ENCODE measurements at regions not wholly inside any gene's neighbourhood (a gene's known extent, or its start where the extent isn't known, plus 50 kb on each side); places are given as distances from the start of the nearest gene placed in this dataset.

GRCh38 chr10:91073286-91073979 is 147.0 kb upstream of the PCGF5 start:
- no peak for TF ChIP-seq POLR2AphosphoS5 (IDR thresholded peaks at IDR 0.05)
- WGBS, result 56% methylated on average over 4 of the region's 4 CpGs
- DNase-seq (ENCODE audit: low spot score in 2 of 2), result no peak

DNA sequence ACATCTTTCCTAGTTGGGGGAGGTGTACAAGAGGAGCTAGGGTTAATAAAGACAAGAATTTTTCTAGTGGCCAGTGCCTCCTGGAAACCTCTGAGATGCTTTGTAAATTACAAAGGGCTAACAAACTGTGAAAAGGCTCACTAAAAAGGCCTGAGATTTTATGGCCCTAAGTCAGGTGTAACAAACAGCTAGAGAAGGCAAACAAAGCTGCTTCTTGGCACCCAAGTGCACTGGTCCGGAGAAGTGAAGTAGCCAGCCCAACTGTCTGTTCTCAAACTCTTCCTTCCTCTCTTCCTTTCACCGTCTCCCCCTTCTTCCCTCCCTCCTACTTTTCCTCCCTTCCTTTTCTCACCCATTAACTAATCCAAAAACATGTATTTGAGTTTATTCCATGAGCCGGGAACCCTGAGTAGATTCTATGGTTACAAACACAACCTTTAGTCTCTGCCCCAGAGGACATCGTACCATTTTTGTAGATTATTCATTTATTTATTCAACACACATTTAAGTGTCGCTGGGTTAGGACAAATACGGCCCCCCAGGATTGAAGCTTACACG is 143.4 kb upstream of the PCGF5 start:
- Histone ChIP-seq H3K4me3 (no peak overlapping the region), H3K9me3 (no peaks in the 10 kb centered on the region), H3K36me3 (no peaks in the 10 kb centered on the region), H3K27me3 (peaks cover 11% of the 10 kb centered on the region), H3K4me1 (peaks cover 8% of the 10 kb centered on the region), H3K27ac (no peak overlapping the region)
- no peak for DNase-seq (ENCODE audit: low spot score in 2 of 2)
- TF ChIP-seq POLR2AphosphoS5 (IDR thresholded peaks at IDR 0.05) (no peak), POLR2A (IDR thresholded peaks at IDR 0.05) (no peak), EP300 (IDR thresholded peaks at IDR 0.05) (no peak)
- TF ChIP-seq, protein P1, sequence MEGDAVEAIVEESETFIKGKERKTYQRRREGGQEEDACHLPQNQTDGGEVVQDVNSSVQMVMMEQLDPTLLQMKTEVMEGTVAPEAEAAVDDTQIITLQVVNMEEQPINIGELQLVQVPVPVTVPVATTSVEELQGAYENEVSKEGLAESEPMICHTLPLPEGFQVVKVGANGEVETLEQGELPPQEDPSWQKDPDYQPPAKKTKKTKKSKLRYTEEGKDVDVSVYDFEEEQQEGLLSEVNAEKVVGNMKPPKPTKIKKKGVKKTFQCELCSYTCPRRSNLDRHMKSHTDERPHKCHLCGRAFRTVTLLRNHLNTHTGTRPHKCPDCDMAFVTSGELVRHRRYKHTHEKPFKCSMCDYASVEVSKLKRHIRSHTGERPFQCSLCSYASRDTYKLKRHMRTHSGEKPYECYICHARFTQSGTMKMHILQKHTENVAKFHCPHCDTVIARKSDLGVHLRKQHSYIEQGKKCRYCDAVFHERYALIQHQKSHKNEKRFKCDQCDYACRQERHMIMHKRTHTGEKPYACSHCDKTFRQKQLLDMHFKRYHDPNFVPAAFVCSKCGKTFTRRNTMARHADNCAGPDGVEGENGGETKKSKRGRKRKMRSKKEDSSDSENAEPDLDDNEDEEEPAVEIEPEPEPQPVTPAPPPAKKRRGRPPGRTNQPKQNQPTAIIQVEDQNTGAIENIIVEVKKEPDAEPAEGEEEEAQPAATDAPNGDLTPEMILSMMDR (IDR thresholded peaks at IDR 0.05), result no peak
- 56% methylated on average over 7 of the region's 7 CpGs for WGBS

More at GRCh38 chr10:91073286-91073979, 147.0 kb upstream of the PCGF5 start:
- no peak overlapping the region for H3K27ac ChIP-seq
- H3K4me3 ChIP-seq, result no peak overlapping the region
- H3K4me1 ChIP-seq, result peaks cover 8% of the 10 kb centered on the region
- H3K9me3 ChIP-seq, result no peaks in the 10 kb centered on the region
- no peaks in the 10 kb centered on the region for H3K36me3 ChIP-seq
- H3K27me3 ChIP-seq, result peaks cover 11% of the 10 kb centered on the region

DNA sequence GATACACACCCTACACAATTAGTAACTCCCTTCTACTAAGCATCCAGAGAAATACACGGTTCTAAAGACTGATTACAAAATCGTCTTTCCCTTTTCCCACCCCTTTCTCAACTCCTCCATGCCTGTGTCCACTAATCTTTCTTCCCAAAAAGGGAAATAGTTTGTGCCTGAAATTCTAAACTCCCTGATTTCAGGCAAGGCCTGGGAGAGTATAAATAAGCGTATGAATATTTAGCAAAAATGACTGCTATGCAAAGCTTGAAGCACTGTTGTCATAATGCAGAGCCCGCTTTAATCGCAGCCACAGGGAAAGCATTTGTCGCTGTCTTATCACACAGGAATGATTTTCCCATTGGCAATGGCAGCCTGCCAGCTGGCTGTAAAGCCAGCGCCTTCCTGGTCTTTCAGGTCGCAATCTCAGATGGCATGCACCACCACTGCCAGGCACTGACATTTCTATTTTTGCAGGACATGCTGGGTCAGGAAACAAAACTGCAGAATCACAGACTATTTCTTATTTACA is 142.9 kb upstream of the PCGF5 start:
- Histone ChIP-seq H3K27me3 (peaks cover 8% of the 10 kb centered on the region), H3K27ac (no peak overlapping the region), H3K9me3 (no peaks in the 10 kb centered on the region), H3K36me3 (no peaks in the 10 kb centered on the region), H3K4me3 (no peak overlapping the region), H3K4me1 (peaks cover 8% of the 10 kb centered on the region)
- DNase-seq (ENCODE audit: low spot score in 2 of 2), result no peak
- TF ChIP-seq, protein P1 (IDR thresholded peaks at IDR 0.05), result no peak
- TF ChIP-seq POLR2A (IDR thresholded peaks at IDR 0.05) (no peak), POLR2AphosphoS5 (IDR thresholded peaks at IDR 0.05) (no peak), EP300 (IDR thresholded peaks at IDR 0.05) (no peak)
- WGBS, result 18% methylated on average over 8 of the region's 8 CpGs

- Histone ChIP-seq H3K36me3 (no peaks in the 10 kb centered on the region), H3K9me3 (no peaks in the 10 kb centered on the region), H3K4me3 (no peak overlapping the region), H3K27ac (no peak overlapping the region), H3K4me1 (peaks cover 8% of the 10 kb centered on the region), H3K27me3 (peaks cover 8% of the 10 kb centered on the region)
- 77% methylated on average over 1 of the region's 1 CpG for WGBS
- TF ChIP-seq POLR2AphosphoS5 (IDR thresholded peaks at IDR 0.05), result no peak
- no peak for DNase-seq (ENCODE audit: low spot score in 2 of 2)
These were observed 139.7 kb upstream of the PCGF5 start for GRCh38 chr10:91080776-91081175.

GRCh38 chr10:91082447-91082846 is 138.0 kb upstream of the PCGF5 start:
- H3K4me1 ChIP-seq, result peaks cover 7% of the 10 kb centered on the region
- no peak overlapping the region for H3K4me3 ChIP-seq
- H3K27ac ChIP-seq, result no peak overlapping the region
- TF ChIP-seq EP300 (IDR thresholded peaks at IDR 0.05), result no peak
- TF ChIP-seq POLR2AphosphoS5 (IDR thresholded peaks at IDR 0.05), result no peak
- TF ChIP-seq, protein P1 (IDR thresholded peaks at IDR 0.05), result no peak
- TF ChIP-seq POLR2A (IDR thresholded peaks at IDR 0.05), result no peak
- no peaks in the 10 kb centered on the region for H3K27me3 ChIP-seq
- no peak for DNase-seq (ENCODE audit: low spot score in 2 of 2)
- H3K36me3 ChIP-seq, result no peaks in the 10 kb centered on the region
- WGBS, result 75% methylated on average over 7 of the region's 7 CpGs
- H3K9me3 ChIP-seq, result no peaks in the 10 kb centered on the region

DNA sequence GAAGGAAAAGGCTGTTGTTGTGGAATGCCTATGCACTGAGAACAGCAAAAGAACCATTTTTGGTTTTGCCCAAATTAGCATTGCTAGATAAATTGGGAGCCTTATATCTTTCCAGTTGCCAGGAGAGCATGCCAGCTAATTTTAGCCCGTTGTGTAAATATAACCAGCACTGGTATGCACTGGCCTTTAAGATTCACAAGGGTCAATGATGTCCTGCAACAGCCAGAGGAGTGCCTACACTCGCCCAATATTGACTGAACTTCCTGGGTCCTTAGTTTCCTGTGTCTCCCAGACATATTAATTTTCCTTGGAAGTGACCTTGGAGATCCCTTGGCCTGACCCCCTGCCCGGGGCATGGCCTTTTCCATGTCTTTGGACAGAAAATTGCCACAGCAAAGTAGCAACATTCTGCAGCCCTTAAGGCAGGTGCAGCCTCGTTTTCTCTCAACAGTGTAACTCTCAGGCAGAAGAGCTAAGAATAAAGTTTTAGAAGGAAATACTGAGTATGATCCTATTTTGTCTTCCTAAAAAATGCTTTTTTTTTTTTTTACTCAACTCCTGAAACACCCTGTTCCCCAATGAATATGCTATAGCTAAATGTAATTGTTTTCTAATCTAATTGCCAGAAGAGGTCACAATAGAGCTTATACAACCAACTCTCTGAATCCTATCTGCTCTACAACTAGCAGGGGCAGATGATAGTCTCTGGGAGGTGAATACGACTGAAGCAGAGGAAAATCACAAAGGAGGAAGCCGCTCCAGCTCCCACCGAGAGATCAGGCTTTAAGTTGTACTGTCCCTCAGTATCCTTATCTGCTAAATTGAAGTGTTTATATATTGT is 131.9 kb upstream of the PCGF5 start:
- no peak for DNase-seq (ENCODE audit: low spot score in 2 of 2)
- no peak overlapping the region for H3K4me3 ChIP-seq
- no peaks in the 10 kb centered on the region for H3K36me3 ChIP-seq
- 76% methylated on average over 7 of the region's 7 CpGs for WGBS
- no peaks in the 10 kb centered on the region for H3K4me1 ChIP-seq
- no peaks in the 10 kb centered on the region for H3K27me3 ChIP-seq
- no peaks in the 10 kb centered on the region for H3K9me3 ChIP-seq
- no peak overlapping the region for H3K27ac ChIP-seq
- TF ChIP-seq POLR2AphosphoS5 (IDR thresholded peaks at IDR 0.05), result no peak

Measured in suprapubic skin (tissue), 4 donors.